ENCODE measurements at regions not wholly inside any gene's neighbourhood (a gene's known extent, or its start where the extent isn't known, plus 50 kb on each side); places are given as distances from the start of the nearest gene placed in this dataset.
"Not testable (repeated sequence)": the region's sequence is repeated elsewhere in the genome, so short reads cannot be mapped to it uniquely, and the experiment has no call there.

DNA sequence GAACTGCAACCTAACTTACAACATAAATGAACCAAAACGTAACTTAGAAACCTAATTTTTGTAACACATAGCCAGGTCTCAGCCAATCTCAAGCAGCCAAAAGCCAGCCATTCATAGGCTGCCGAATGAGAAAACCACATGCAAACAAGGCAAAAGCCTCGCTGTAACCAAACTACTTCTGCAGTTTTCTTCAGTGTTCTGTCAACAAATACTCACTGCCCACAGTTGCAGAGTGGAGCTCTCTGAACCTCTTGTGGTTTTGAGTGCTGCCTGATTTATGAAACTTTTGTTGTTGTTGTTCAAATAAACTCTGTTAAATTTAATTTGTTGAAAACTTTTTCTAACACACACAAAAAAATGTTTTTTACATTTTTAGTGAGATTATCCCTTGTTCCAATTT is 251.2 kb downstream of the PAPSS1 start:
- DNase-seq (ENCODE audit: low read depth in 2 of 2) = no peak

GRCh38 chr4:107468156-107468555 is 251.9 kb downstream of the PAPSS1 start:
- DNase-seq (ENCODE audit: low read depth in 2 of 2) = peak; percentile 16 to 26

DNA sequence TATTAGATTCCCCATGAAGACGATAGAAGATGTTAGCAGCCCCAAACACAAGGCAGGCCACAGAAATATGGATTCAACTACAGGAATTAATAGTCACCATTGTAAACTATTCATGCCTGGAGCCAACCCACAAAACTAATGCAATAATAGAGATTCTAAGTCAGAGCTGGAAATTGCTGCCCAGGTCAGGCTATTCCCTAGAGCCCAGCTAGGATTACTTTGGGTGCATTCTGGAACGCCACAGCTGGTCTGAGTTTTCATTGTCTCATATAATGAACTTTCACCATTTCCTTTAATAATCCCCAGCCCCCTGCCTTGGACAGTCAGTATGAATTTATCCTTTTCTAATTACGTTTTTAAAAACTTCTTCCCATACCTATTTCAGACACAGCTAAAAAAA is 252.6 kb downstream of the PAPSS1 start:
- peak in 1 of 2 experiments; percentile 4 for DNase-seq (ENCODE audit: low read depth in 2 of 2)

GRCh38 chr4:107458194-107458593 is 261.8 kb downstream of the PAPSS1 start:
- no peak for DNase-seq (ENCODE audit: low read depth in 2 of 2)

DNA sequence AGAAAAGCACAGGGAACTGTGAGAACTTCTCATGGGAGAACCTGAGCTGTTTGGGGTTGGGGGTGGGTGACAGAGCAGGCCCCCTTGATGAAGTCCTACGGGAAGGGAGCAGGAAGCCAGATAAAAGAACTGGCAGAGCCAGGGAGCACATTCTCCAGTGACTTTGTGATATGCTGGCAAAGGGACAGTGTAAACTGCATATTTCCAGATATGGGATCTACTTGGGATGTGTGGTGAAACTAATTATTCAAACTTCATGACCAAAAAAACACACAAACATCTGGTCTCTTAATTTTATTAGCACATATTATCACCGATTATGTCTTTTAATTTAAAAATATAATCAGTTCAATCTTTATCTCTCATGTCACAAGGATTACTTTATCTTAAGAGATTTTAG is 266.0 kb downstream of the PAPSS1 start:
- DNase-seq (ENCODE audit: low read depth in 2 of 2) = no peak

DNA sequence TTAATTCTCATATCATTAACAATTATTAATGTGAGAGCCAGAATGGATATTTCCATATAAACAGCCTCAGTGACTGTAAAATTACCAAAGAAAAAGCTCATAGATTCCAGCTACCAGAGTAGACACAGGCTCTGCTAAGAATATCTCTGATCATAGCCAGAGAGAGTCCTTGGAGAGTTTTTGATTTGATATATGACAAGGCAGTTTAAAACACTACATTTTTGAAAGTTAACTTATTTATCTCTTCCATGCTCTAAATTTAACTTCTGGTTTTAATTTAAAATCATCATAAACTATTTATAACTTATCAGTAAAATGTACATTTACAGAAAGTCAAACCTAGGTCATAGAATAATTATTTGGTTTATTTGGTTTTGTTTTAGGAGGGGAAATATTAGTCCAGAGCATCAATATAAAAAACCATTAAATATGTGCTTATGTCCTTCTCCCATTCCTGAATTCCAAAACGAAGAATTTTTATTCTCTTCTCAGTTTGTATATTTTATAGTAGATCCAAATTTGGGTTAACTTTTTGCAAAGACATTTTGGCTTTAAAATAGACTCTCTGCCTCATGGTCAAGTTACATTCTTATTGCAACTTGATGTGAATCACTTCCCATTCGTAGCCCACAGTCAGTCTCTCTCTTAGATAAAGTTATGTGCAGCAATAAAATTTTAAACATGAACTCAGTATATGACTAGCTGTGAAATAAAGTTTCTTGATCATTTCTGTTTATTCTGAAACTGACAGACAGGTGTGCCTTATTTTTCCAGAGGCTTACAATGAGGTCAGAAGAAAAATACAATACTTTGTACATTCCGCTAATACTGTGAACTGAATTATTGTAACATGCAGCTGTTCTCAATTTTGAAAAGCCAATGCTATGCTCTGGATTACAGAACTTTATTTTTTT is 267.1 kb downstream of the PAPSS1 start:
- DNase-seq (ENCODE audit: low read depth in 2 of 2) = no peak

DNA sequence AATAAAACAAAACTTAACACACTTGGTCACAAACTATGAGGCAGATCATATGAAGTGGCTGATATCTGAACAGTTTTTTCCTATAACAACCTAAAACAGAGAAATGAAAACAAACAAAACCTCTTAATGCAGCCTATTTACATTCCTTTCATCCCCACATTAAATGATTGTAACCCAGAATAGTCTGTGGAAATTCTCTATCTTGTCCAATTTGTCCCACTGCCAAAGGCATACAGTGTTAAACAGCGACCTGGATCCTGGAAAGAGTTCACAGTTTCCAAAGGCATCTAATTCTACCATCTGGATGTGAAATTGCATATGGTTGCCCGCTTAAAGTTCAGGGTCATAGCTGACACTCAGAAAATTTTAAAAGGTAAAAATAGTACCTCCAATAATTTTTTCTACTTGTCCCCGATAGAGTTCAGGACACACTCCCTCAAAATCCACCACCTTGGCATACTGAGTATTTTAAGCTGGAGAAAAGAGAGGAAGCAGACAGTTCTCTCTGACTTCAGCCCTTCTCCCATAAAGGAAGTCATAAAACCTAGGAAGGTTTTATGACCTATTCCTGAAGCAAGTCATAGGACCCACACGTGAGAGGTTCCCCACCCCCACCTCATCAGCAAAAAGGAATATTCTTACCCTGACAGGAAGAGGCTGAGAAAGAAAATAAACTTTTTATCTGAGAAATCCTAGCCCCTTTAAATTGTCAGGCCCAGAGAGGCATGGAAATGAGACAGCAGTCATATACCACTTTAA is 270.2 kb downstream of the PAPSS1 start:
- DNase-seq (ENCODE audit: low read depth in 2 of 2) = no peak

GRCh38 chr4:107442538-107443111 is 277.4 kb downstream of the PAPSS1 start:
- no peak for DNase-seq (ENCODE audit: low read depth in 2 of 2)

GRCh38 chr4:107439401-107439800 is 280.6 kb downstream of the PAPSS1 start:
- no peak for DNase-seq (ENCODE audit: low read depth in 2 of 2)

DNA sequence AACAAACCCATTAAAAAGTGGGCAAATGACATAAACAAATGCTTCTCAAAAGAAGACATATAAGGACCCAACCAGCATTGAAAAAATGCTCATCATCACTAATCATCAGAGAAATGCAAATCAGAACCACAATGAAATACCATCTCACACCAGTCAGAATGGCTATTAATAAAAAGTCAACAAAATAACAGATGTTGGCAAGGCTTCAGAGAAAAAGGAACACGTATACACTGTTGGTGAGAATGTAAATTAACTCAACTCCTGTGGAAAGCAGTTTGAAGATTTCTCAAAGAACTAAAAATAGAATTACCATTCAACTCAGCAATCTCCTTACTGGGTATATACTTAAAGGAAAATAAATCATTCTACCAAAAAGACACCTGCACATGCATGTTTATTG is 283.6 kb downstream of the PAPSS1 start:
- DNase-seq (ENCODE audit: low read depth in 2 of 2) = not testable (repeated sequence)

GRCh38 chr4:107432451-107432850 is 287.6 kb downstream of the PAPSS1 start:
- peak; percentile 28 to 36 for DNase-seq (ENCODE audit: low read depth in 2 of 2)

- DNase-seq (ENCODE audit: low read depth in 2 of 2) = no peak
Observed at GRCh38 chr4:107423677-107424405, 296.2 kb downstream of the PAPSS1 start.

DNA sequence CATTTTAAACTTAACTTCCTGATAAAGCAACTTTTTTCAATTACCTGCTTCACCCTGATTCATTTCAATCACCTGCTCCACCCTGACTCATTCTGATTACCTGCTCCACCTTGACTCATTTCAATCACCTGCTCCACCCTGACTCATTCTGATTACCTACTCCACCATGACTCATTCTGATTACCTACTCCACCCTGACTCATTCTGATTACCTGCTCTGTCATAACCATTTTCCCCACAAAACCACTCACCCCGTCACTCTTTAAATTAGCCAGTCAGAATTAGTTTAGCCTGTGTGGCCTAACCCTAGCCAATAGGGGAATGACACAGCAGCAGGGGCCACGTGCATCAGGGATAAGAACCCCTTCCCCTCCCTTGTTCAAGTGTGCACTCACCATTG is 300.5 kb downstream of the PAPSS1 start:
- not testable (repeated sequence) for DNase-seq (ENCODE audit: low read depth in 2 of 2)

DNA sequence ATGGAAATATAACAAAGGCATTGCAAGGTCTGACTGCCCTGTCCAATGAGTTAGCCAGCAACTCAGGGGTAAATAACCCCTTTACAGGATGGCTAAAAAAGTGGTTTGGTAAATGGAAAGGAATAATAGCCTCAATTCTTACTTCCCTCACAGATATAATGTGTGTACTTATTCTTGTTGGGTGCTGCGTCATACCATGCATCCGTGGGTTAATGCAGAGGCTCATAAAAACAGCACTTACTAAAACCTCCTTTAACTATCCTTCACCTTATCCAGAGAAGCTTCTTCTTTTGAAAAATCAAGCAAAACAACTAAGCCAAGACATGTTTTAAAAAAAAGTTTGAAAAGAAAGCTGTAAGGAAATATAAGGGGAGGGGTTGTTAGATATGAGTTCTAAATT is 301.0 kb downstream of the PAPSS1 start:
- no peak for DNase-seq (ENCODE audit: low read depth in 2 of 2)

DNA sequence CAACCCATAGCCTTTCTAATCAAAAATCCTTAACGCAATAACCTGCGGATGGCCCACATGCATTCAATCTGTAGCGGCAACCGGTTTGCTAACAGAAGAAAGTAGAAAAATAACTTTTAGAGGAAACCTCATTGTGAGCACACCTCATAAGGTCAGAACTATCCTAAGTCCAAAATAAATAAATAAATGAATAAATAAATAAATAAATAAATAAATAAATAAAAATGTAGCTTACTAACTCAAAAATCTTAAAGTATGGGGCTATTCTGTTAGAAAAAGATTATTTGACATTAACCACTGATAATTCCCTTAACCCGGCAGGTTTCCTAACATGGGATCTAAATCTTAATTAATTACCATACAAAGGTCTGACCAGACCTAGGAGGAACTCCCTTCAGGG is 304.5 kb downstream of the PAPSS1 start:
- not testable (repeated sequence) for DNase-seq (ENCODE audit: low read depth in 2 of 2)

GRCh38 chr4:107409872-107410271 is 310.2 kb downstream of the PAPSS1 start:
- not testable (repeated sequence) for DNase-seq (ENCODE audit: low read depth in 2 of 2)

DNA sequence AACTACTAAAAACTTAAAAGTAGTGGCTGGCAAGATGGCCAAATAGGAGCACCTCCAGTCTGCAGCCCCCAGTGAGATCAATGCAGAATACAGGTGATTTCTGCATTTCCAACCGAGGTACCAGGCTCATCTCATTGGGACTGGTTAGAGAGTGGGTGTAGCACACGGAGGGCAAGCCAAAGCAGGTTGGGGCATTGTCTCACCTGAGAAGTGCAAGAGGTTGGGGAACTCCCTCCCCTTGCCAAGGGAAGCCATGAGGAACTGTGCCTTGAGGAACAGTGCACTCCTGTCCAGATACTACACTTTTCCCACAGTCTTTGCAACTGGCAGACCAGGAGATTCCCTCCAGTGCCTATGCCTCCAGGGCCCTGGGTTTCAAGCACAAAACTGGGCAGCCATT is 311.1 kb downstream of the PAPSS1 start:
- DNase-seq (ENCODE audit: low read depth in 2 of 2) = no peak

- peak in 1 of 2 experiments; percentile 15 for DNase-seq (ENCODE audit: low read depth in 2 of 2)
Observed at GRCh38 chr4:107404591-107405300, 315.3 kb downstream of the PAPSS1 start.

DNA sequence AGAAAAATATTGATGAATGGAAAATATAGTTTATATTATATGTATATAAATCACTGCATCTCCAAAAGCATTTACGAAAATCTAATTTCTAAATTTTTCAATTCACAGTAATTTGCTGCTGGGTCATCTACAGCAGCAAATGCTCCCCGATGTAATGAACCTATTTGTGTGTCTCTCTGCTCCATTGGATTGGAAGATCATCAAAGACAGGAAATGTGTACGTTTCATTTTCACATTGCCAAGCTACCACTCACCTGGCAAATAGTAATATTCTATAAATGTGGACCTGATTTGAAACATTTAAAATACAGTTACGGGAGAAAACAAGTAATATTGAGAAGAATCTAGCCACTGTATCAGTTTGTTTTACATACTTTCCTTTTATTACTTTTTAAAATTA is 317.7 kb downstream of the PAPSS1 start:
- DNase-seq (ENCODE audit: low read depth in 2 of 2) = no peak

DNA sequence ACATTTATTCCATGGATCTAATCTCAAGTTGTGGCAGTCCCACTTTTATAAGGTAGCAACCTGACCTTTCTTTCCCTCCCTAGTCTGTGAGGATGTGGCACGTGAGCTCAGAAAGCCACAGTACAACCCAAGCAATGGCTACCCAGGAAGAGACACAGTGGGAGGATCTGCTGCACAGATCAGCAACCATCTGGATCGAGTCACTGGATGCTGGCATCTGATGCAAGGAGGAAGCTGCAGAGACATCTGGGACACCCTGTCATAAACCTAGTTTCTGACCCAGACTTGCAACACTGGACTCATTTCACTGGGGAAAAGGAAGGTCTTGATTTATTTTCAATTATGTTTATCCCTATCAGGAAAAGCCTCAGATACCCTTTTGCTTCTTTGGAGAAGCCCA is 327.1 kb downstream of the PAPSS1 start:
- DNase-seq (ENCODE audit: low read depth in 2 of 2) = peak in 1 of 2 experiments; percentile 15

GRCh38 chr4:107392380-107392779 is 327.7 kb downstream of the PAPSS1 start:
- DNase-seq (ENCODE audit: low read depth in 2 of 2) = no peak

All from fibroblast of skin of left quadriceps (primary cell).